Skin of body (tissue), 1 donor: ENCODE measurements at regions not wholly inside any gene's neighbourhood (a gene's known extent, or its start where the extent isn't known, plus 50 kb on each side); places are given as distances from the start of the nearest gene placed in this dataset.
"Not testable (repeated sequence)": the region's sequence is repeated elsewhere in the genome, so short reads cannot be mapped to it uniquely, and the experiment has no call there.

Source experiments
- DNase-seq: peaks from one replicate; lab custom pipeline; 2025; lab: John Stamatoyannopoulos, UW

- no peak for DNase-seq
These were observed 672.5 kb upstream of the ANKRD30A start for GRCh38 chr10:36452851-36453250.

- peak; percentile 1 for DNase-seq
These were observed 673.9 kb upstream of the ANKRD30A start for GRCh38 chr10:36451391-36451970.

GRCh38 chr10:36450380-36450779 lies 675.0 kb upstream of the ANKRD30A start:
- no peak for DNase-seq

- no peak for DNase-seq
These were observed 676.4 kb upstream of the ANKRD30A start for GRCh38 chr10:36448760-36449691.

- no peak for DNase-seq
These were observed 678.5 kb upstream of the ANKRD30A start for GRCh38 chr10:36446881-36447280.

- DNase-seq = no peak
These were observed 682.2 kb upstream of the ANKRD30A start for GRCh38 chr10:36443233-36443632.

- no peak for DNase-seq
These were observed 683.8 kb upstream of the ANKRD30A start for GRCh38 chr10:36441557-36441956.

GRCh38 chr10:36440539-36440938 lies 684.9 kb upstream of the ANKRD30A start:
- no peak for DNase-seq

GRCh38 chr10:36437367-36437766 lies 688.0 kb upstream of the ANKRD30A start:
- no peak for DNase-seq

- DNase-seq = no peak
These were observed 696.9 kb upstream of the ANKRD30A start for GRCh38 chr10:36428507-36428906.

GRCh38 chr10:36425131-36425797 lies 700.1 kb upstream of the ANKRD30A start:
- peak; percentile 52 for DNase-seq

GRCh38 chr10:36424502-36424901 lies 700.9 kb upstream of the ANKRD30A start:
- no peak for DNase-seq

GRCh38 chr10:36423821-36424248 lies 701.6 kb upstream of the ANKRD30A start:
- no peak for DNase-seq

- peak; percentile 51 for DNase-seq
These were observed 703.4 kb upstream of the ANKRD30A start for GRCh38 chr10:36421992-36422391.

GRCh38 chr10:36416513-36416912 lies 708.9 kb upstream of the ANKRD30A start:
- DNase-seq = no peak

GRCh38 chr10:36412942-36413341 lies 712.5 kb upstream of the ANKRD30A start:
- DNase-seq = no peak

GRCh38 chr10:36400238-36400637 lies 725.2 kb upstream of the ANKRD30A start:
- not testable (repeated sequence) for DNase-seq

- DNase-seq = no peak
These were observed 731.6 kb upstream of the ANKRD30A start for GRCh38 chr10:36393801-36394200.

- no peak for DNase-seq
These were observed 734.0 kb upstream of the ANKRD30A start for GRCh38 chr10:36391405-36391804.

GRCh38 chr10:36390221-36390620 lies 735.2 kb upstream of the ANKRD30A start:
- no peak for DNase-seq

GRCh38 chr10:36388166-36388565 lies 737.2 kb upstream of the ANKRD30A start:
- DNase-seq = no peak

GRCh38 chr10:36385693-36386092 lies 739.7 kb upstream of the ANKRD30A start:
- no peak for DNase-seq
